GM18909 (cell line): ENCODE measurements at regions not wholly inside any gene's neighbourhood (a gene's known extent, or its start where the extent isn't known, plus 50 kb on each side); places are given as distances from the start of the nearest gene placed in this dataset.
A peak's percentile ranks its signal among the peaks of the same experiment; 100 is the strongest.
"Not testable (repeated sequence)": the region's sequence is repeated elsewhere in the genome, so short reads cannot be mapped to it uniquely, and the experiment has no call there.

Experiments used
- ATAC-seq: cut with Tn5 transposase; IDR thresholded peaks from one replicate; pipeline ENCODE4 v1.9.1; 2021; ENCODE audit warnings: mild to moderate bottlenecking; ENCODE audit not compliant: unreplicated experiment, poor library complexity

DNA sequence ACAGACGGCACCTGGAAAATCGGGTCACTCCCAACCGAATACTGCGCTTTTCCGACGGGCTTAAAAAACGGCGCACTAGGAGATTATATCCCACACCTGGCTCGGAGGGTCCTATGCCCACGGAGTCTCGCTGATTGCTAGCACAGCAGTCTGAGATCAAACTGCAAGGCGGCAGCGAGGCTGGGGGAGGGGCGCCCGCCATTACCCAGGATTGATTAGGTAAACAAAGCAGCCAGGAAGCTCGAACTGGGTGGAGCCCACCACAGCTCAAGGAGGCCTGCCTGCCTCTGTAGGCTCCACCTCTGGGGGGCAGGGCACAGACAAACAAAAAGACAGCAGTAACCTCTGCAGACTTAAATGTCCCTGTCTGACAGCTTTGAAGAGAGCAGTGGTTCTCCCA lies 64.5 kb downstream of the SLC30A10 start:
- ATAC-seq: not testable (repeated sequence)

DNA sequence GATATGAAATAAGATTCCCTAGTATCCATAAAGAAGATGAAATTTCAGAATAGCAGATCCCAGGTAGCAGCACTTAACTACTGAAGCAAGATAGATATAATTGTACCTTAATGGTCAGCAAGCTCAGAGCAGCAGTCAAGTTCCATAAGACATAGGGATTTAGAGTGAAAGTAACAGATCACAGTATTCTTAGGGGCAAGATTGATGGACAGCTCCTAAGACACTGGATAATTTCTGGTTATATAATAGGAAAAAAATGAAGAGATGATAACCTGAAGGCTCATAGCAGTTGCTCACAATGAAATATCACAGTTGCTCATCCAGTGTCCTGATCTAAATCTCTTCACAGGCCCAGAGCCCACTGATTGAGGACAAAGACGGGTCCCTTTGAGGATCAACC lies 66.0 kb downstream of the SLC30A10 start:
- ATAC-seq: no peak

DNA sequence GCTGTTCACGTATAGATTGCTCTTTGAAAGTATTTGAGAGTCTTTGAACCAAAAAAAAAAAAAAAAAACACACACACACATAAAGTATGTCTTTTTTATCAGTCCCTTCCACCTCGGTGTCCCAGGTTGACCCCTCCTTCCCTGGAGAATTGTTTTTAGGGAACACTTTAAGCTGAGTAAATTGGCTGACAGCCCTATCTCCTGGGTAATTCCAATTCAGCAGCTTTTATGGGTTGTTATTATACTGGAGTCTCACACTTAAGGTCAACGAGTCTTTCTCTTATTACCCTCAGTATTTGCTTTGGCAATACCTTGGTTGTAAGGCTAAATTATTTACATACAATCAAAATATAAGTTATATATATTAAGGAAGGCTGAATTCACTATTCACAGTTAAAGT lies 69.4 kb downstream of the SLC30A10 start:
- no peak for ATAC-seq

DNA sequence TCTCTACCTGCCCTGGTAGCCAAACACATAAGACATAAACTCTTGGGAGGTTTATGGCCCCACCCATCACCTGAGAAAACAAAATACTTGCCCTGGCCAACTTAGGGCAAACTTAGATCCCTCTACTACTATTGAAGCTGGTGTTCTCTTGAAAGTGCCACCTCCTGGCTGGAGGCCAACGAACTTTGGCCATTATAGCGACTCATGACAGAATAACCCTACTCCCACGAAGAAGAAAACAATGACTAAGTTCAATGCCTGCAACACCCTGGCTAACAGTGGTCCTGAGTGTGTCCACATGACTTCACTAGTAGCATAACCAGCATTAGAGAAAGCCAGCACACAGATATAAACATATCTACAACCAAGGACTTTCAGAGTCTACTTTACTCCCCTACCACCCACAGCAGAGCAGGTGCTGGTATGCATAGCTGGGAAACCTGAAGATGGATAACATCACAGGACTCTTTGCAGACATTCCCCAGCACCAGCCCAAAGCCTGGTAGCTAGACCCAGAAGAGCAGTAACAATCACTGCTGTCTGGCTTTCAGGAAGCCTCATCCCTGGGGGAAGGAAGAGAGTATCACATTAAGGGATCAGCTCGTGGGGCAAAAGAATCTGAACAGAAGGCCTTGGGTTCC lies 81.0 kb downstream of the SLC30A10 start:
- ATAC-seq: no peak

DNA sequence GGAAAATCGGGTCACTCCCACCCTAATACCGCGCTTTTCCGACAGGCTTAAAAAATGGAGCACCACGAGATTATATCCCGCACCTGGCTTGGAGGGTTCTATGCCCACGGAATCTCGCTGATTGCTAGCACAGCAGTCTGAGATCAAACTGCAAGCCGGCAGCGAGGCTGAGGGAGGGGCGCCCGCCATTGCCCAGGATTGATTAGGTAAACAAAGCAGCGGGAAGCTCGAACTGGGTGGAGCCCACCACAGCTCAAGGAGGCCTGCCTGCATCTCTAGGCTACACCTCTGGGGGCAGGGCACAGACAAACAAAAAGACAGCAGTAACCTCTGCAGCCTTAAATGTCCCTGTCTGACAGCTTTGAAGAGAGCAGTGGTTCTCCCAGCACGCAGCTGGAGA lies 88.8 kb downstream of the SLC30A10 start:
- ATAC-seq: not testable (repeated sequence)

DNA sequence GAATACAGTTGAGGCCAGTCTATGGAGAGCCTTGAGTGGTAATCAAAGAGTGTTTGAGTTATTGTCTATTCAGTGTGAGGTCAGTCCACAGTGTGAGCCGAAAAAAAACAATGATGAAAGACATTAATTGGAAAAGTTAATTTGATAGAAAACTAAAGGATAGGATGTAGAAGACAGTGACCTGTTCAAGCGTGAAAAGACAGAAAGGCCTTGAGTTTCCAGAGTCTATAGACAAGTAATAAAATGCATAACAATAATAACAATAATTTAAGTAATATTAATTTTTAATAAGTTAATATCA lies 90.4 kb downstream of the SLC30A10 start:
- ATAC-seq: no peak

DNA sequence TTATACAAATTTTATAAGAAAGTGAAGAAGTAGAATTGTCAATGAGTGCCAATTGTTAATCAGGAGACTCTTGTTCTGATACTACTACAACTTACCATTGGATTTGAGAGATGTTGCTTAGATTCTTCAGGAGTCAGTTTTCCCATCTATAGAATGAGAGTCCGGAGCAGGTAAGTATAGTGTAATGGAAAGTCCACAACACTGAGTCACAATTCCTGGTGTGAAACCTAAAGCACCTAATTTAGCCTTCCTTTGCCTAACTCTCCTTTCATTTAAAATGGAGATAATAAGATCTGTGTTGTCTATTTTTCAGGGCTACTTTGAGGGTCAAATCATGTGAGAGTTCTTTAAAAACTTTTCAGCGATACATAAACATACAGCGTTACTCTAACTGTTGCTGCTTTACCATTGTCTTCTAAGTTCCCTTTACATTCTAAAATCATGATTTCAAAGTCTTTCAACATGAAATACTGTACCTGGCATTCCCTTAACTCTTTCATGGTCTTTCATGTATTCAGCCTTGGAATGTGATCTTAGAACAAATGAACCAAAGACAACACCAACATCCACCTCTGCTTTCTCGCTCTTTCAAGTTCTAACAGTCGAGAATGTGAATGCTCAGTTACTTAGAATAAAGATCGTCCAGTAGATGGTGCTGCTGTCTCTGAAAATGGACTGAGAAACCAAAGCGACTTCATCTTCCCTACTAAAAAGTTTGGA lies 90.9 kb downstream of the SLC30A10 start:
- no peak for ATAC-seq

DNA sequence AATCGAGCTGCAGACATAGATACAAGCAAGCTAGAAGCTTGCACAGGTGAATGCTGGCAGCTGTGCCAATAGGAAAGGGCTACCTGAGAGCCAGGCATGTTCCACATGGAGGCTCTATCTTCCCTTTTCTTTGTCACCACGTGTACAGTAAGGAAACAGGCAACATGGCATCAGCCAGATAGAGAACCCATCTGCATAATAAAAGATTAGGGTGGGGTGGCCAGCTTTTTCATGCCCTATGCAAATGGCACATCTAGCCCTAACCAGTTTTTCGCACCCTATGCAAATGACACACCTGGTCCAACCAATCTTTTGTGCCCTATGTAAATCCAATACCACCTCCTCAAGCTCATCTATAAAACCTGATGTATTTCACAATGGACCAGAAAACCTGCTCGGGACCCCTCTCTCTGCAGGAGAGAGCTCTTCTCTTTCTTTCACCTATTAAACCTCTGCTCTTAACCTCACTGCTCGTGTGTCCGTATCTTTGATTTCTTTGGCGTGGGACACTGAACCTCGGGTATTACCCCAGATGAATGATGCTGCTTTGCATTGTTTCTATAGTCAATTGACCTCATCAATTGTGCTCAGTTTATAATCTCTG lies 93.9 kb downstream of the SLC30A10 start:
- no peak for ATAC-seq

DNA sequence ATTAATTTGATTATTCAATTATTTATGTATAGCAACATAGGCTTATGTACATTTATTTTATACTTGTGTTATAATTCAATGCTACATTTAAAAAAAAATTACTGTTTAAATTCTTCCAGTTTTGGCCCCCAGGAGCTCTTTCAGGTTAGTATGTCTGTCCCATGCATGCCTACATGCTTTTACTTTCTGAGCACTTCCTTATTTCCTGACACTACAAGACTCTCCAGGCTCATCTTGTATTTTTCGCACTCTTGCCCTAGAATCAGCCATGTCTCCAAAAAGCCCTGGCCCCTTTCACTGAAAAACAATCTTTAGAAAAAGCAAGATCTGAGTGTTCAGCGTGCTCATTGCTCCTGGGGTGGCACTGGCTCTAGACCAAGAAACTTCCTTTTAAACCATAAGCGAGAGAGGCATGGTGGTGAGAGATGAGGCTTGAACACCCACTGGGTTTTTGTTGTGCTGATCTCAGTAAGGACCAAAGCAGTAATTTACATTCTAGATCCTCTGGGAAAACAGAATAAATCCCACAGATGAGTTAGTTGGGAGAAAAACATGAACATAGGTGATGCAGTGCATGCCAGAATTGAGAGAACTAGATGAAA lies 95.0 kb downstream of the SLC30A10 start:
- ATAC-seq: no peak

DNA sequence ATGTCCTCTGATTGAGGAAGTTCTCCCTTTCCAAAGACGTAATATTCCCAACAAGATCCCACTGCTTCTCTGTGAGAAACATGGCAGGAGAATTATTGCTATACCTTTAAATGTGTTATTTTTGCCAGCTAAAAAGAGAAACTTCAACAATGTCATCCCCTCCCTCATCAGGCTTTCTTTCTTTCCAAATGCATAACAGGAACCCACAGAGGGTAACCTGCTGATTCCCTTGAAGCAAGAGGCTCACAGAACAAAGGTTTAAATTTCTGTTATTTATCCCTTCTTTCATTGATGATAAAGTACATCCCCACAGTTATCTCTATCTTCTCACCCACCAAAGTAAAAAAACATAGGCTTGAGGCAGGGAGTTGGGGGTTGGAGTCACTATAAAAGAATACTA lies 102.1 kb downstream of the SLC30A10 start:
- no peak for ATAC-seq

DNA sequence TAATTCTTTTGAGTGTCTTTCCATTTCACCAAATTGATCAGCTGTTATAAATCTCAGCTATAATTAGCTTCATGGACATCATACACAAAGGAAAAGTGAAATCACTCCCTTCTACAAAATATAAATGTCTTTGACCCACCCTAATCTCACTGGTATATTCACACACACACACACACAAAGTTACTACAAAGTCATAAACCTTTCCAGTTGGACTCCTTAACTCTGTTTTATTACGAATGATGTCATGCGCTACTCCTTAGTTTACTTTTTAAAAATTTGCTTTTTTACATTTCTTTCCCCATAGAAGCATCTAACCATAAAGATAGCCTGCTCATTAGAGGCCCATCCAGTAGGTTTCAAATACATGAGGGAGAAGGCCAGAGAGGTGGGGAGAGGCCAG lies 103.0 kb downstream of the SLC30A10 start:
- ATAC-seq: no peak

DNA sequence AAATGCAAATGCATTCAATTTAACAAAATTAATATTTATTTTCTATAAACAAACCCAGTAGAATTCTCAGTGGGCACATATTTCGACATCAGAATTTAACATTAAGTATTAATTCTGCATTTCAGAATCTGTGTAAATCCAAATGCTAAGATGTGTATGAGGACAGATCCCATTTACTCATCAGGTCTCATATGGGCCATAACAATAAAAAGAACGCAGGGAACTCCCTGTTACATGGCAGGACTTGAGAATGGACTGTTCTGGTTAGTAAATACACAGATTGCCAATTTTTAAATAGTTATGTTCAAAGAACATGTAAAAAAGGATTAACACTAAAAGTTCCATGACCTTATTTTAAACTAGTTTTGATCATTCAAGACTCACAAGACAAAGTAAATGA lies 104.0 kb downstream of the SLC30A10 start:
- ATAC-seq: no peak

DNA sequence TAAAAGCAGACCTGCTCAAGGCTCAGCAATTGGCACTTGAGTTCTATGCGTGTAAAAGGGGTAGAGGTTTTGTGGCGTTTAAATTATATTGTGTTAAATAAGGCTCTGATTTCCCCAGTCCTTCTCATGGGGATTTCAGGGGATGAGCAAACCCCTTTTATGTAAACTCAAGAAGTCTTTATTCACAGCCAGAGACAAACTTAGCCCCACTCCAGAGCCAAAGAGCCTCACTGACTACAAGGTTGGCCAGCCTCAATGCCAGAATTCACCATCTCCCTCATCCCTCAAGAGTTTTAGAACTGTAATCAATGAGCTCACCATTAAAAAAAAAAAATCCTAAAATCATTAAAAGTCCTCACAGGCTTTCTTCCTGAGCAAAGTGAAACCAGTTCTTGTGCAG lies 107.8 kb downstream of the SLC30A10 start:
- no peak for ATAC-seq

DNA sequence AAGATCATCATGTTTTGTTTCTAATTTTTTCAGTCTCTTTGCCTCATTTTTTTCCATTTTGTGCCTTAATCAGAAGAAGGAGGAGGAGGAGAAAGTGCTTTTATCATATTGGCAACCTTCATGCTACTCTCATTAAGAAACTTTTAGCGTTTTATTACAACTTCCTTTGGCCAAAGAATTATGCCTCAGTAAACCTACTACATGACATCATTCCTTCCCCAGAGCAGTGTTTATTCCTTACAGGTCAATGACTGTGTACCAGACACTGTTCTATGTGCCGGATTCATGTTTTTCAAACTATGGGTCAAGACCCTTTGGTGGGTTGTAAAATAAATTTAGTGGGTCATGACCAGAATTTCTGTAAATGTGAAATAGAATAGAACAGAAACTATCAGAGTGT lies 110.4 kb downstream of the SLC30A10 start:
- no peak for ATAC-seq

DNA sequence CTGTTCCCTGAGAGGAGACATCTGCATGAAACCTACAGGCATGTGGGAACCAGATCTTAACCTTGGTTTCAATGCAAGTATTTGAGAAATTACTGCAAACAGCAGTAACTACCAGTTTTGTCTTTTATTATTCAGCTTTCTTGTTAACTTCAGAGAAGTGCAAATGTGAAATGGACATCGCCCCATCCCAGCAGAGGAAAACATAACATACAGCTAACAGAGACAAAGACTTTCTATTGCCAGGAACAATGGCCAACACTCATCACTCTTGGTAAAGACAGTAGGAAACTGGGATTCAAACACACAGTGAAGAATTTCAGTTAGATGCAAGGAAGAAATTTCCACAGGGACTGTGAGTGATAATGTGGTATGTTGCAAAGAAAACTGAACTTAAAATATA lies 115.1 kb downstream of the SLC30A10 start:
- ATAC-seq: no peak

DNA sequence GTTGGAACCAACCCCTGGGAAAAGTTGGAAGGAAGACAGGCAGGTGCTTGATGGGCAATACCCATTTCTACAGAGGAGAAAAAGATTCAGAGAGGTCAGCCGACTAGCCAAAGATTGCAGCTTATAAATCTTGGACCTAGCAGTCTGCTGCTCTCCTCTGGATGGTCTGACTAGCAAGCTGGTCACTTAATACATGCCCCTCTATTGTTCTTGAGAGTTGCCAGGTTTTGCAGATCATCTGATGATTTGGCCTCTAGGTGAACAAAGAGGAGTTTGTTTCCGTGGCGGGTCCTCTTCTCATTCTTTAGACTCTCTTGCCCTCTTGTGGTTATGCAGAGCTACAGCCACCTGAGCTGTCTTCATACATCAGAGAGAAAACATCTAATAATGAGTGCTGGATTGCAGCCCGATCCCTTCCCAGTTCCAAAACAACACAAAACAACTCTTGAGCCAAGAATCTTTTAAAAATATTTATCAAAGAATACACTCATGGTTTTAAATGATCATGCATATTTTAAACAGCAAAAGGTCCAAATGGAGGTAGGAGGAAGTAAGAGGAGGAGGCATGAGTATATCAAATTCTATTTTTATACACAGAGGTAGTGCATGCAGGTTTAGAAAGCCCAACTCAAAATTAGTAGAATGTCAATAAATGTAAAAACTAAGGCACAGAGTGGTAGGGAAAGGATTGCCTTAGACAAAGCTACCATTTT lies 115.7 kb downstream of the SLC30A10 start:
- ATAC-seq: peak; percentile 94

DNA sequence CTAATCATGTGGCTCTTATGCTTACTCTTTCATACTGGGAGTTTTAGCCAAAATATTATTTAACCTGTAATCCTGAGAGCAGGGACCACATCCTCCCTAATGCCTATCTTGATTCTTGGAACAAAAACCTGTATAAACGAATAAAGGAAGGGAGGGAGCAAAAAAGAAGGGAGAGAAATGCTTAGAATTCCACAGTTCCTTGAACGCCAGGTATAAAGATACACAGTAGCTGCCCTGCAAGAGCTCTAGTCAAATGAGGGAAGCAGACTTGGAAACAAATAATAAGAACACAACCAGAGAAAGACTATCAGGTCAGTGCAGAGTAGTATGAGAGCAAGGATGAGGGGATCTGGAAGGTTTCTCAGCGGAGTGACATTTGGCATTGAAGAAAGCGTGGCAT lies 116.3 kb downstream of the SLC30A10 start:
- ATAC-seq: no peak

DNA sequence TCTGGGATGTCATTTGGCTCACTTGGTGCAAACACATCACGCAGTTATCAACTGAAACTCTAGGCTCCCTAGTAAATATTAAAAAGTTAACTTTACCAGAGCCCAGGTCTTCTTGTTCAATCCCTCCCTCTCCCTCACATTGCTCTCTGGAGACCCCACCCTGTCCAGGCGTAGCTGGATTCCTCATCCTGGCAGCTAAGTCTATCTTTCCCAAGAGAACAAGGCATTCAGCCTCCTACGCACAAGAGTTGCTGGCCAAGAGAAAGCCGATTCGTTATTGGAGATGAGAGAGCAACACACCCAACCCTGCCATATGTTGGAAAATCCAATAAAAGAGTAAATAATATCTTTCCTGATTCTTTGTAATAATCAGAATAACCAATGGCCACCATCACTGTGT lies 117.9 kb downstream of the SLC30A10 start:
- ATAC-seq: no peak

DNA sequence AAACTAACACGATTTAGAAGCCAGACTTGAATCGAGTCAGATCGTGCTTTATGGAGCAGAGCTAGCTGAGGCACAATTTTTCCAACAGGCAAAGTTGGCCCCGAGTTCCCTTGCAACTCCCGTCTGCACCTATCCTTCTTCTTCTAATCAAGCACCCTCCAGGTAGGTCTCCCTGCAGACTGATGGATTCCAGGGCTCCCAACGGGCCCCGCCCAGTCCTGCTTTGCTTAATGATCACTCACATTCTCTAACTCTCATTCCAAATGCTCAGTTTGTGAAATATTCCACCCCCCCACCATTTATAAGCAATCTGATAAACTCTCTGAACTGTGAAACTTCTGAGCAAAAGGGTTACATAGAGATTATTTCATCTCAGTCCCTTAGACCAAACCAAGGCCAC lies 119.6 kb downstream of the SLC30A10 start:
- no peak for ATAC-seq

DNA sequence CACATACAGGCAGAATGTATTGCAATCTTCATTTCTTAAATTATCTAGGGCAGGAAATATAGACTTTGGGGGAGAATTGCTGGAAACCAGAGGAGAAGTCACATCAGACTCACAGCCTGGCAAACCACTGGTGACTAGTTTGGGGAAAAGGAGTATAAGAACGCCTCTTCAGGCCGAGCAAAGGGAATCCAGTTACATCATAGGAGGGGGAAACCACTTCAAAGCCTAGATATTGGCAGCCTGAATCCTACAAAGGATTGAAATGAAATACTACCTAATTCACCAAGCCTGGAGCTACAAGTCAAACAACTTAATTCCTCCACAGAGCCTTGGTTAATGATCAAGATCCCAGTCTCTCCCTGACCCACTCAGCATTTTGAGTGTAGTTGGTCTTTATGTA lies 121.7 kb downstream of the SLC30A10 start:
- no peak for ATAC-seq

DNA sequence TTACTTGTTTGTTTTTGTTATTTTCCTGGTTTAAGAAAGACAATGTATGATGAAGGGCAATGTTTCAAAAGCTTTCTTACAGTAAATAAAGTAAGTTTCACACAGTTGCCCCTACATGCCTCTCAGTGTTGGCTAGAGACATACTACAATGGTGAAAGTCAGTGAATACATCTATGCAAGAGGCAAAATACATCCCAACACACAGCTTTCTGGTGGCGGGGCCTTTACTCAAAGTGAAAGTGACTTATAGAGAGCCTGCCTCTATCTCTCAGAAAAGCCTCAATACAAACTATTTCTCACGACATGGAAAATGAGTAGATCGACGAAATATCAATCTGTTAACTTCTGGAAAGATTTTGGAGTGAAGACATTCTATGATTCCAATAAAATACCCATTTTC lies 122.3 kb downstream of the SLC30A10 start:
- ATAC-seq: no peak
